ENCODE measurements at regions not wholly inside any gene's neighbourhood (a gene's known extent, or its start where the extent isn't known, plus 50 kb on each side); places are given as distances from the start of the nearest gene placed in this dataset.

- no peak for TF ChIP-seq CTCF (conservative IDR thresholded peaks at IDR 0.05; ENCODE audit: low read length)
- DNase-seq (ENCODE audit: low read depth), result no peak
These were observed 103.6 kb upstream of the EDEM3 start for GRCh38 chr1:184858288-184858687.

DNA sequence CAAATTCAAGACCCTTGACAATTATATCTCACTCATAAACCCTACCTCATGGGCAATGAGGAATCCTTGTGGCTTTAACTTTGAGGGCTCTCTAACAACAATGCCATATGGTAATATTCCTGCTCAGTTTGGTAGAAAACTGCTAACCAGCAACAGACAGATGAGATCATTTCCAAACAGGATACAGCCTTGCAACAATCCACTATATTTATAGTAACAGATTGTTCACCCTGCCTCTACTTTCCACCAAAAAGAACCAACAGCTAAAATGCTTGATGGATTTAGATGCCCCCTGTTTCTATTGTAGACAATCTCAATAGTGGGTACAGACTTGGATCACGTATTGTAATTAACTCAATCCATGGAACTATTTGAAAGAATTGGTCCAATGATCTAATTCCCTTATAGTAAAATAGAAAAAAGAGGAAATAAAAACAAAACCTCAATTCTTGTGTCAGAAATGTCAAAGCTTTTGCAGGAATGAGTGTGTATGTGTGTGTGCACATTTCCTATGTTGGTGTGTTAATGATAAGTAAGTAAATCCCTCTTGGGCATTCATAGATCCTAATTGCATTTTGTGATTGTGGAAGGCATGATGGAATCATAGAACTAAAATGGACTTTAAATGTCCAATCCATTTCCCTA lies 100.0 kb upstream of the EDEM3 start:
- no peak overlapping the region for H3K4me3 ChIP-seq (ENCODE audit: low read length)
- peak; percentile 68 for DNase-seq (ENCODE audit: low read depth)
- no peak for TF ChIP-seq CTCF (conservative IDR thresholded peaks at IDR 0.05; ENCODE audit: low read length)

More at GRCh38 chr1:184858288-184858687, 103.6 kb upstream of the EDEM3 start:
- H3K4me3 ChIP-seq (ENCODE audit: low read length), result no peak overlapping the region

GRCh38 chr1:184854036-184854435 lies 99.4 kb upstream of the EDEM3 start:
- no peak for DNase-seq (ENCODE audit: low read depth)
- H3K4me3 ChIP-seq (ENCODE audit: low read length), result no peak overlapping the region
- no peak for TF ChIP-seq CTCF (conservative IDR thresholded peaks at IDR 0.05; ENCODE audit: low read length)

- no peak for DNase-seq (ENCODE audit: low read depth)
- H3K4me3 ChIP-seq (ENCODE audit: low read length), result no peak overlapping the region
- no peak for TF ChIP-seq CTCF (conservative IDR thresholded peaks at IDR 0.05; ENCODE audit: low read length)
These were observed 97.4 kb upstream of the EDEM3 start for GRCh38 chr1:184851822-184852746.

DNA sequence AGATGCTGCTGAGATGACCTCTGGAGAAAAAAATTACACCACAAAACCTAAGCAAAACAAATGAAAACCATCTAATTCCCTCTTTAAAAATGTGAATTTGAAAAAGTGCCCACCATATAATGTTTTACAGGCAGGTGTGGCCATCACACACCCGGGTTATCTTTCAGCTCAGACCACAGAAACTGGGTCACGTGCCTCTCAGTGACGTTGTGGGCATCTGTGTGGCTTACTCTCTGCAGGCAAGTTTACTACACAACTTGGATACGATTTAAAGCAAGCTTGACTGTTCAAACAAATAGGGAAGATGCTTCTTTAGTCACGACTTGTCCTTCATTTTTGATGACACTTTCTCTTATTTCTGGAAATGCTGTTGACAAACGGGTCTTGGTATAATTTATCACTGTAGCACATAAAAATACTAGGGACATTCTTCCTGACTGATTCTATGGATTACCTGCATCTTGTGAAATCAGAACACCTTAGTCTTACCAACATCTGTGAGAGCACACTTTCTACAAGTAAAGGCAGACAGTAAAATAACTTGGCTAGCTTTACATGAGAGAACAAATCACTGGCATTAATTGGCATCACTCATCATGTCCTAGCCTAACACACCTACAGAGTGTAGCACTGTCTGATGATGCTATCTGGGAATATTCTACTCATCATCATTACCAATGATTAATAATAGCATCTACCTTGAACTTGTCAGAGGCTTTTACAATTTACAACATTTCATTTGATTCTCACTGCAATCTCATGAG lies 89.3 kb upstream of the EDEM3 start:
- H3K4me3 ChIP-seq (ENCODE audit: low read length), result no peak overlapping the region
- DNase-seq (ENCODE audit: low read depth), result no peak
- TF ChIP-seq CTCF (conservative IDR thresholded peaks at IDR 0.05; ENCODE audit: low read length), result no peak

- no peak overlapping the region for H3K4me3 ChIP-seq (ENCODE audit: low read length)
- DNase-seq (ENCODE audit: low read depth), result no peak
- TF ChIP-seq CTCF (conservative IDR thresholded peaks at IDR 0.05; ENCODE audit: low read length), result no peak
These were observed 85.9 kb upstream of the EDEM3 start for GRCh38 chr1:184840596-184840995.
